ENCODE measurements at regions not wholly inside any gene's neighbourhood (a gene's known extent, or its start where the extent isn't known, plus 50 kb on each side); places are given as distances from the start of the nearest gene placed in this dataset.
"Not testable (repeated sequence)": the region's sequence is repeated elsewhere in the genome, so short reads cannot be mapped to it uniquely, and the experiment has no call there.

DNA sequence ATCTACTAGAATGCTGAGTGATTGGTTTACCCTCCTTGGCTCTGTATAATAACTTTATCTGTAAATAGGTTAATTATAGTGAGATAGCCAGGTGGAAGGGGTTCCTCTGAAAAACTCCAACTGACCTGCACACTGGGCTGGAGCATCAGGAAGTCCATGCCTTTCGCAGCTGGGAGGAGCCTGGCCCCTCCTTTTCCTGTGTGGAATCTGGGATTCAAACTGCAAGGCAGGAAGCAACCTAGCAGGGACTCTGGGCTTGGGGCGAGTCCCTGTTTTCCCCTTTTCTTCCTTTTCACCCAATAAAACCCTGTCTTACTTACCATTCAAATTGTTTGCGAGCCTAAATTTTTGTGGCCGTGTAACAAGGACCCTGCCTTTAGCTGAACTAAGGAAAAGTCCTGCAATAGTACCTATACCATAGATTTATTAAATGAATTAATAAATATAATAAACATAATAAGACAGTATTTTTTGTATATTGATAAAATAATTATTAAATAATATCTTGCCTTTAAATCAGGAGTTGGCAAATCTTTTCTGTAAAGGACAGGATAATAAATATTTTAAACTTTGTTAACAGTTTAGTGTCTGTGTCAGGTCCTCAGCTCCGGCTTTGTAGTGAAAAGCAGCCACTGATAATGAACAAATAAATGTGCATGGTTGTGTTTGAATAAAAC lies 406.2 kb upstream of the MMS22L start:
- no peak for DNase-seq

DNA sequence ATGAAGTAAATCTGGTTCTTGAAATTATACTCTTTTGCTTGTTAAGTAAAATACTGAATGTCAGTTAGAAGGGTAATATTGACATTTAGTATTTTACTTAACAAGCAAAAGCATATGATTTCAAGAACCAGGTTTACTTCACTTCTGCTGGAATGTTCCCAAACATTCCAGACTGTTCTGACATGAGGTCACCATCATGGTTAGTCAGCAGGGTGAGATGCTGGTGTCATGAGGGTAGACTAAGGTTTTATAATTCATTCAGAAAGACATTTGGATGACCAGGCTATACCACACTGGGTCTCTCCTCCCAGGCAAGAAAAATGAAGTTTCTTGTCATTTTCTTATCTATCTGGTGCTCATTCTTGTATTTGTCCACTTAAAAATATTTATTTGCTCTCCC lies 414.4 kb upstream of the MMS22L start:
- DNase-seq, result no peak

DNA sequence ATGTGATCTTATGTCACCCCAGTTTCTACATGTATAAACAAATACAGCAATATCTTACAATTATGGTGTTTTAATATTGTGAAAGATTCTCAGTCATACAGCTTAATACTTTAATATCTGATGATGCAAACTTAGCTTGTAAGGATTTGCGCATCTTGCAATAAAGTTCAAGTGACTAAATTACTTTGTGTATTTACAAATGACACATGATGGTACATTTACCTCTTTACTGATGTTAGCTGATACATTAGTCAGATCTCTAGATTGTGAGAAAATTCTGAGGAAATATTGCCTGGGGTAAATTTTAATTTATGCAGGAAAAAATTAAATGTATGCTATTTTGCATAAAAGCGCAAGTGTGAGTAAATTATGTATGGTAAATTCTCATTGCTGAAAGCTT lies 418.8 kb upstream of the MMS22L start:
- DNase-seq, result no peak

DNA sequence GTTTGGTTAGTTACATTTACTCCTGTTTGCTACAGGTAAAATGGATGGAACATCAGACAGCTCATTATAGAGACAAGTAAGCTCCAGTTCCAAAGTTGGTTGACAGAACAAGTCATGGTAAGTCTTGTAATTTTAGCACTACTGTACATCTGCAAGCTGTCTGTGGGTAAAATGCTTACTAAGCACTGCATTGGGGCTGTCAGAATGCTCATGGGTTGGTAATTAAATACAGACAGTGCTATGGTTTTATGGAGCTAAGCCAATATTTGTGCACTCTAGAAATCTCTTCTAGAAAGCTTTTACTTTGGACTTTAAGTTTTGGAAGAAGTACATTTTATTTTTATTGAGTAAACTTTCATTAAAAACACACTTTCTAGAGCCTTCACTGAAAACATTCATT lies 419.2 kb upstream of the MMS22L start:
- no peak for DNase-seq

DNA sequence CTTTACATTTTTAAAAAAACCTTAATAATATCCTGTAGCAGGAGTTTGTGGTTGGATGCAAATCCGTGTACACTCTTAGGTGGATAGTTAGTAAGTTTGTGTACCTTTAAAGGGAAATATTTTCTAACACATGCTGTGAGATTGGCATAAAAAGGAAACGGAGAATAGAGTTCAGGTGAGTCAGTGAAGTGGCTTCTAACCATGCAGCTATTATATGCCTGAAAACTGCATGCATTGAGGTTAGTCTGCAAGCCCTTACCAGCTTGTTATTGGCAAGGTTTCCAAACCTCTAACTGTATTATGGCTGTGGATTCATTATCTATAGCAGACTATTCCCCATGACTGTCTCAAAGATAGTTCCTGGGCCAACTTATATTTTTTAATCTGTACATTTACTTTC lies 420.6 kb upstream of the MMS22L start:
- DNase-seq, result no peak

DNA sequence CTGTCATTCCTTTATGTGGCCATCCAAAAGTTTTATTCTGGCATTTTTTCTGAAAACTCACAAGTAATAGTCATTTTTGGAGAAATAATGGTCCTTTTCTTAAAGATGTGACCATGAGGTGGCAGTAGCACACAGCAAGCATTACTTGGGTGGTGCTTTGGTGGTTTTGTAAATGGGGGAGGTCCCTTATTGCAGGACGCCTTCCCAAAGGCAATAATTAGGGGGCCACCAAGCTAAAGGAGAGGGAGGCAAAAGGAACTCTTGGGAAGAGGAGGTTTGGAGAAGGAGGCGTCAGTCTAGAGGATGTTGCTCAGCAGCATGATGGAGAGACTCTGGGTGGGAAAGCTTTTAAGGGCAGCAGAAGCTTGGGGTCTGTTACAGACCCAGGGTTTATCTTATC lies 422.6 kb upstream of the MMS22L start:
- DNase-seq, result no peak

DNA sequence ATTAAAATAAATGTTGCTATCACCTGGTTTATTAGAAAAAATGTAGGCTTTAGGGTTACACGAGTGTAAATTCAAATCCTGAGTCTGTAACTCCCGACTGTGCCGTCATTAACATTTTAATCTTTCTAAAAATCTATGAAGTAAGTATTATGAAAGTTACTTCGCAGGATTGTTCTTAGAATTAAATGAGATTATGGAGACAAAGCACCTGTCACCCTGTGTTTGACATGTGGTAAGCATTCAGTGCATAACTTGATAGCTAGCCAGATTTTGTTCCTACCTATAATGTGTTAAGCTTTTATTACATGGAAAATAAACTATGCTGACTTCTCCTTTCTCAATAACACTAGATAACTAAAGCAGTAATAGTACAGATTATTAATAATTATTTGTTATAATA lies 429.7 kb upstream of the MMS22L start:
- no peak for DNase-seq

DNA sequence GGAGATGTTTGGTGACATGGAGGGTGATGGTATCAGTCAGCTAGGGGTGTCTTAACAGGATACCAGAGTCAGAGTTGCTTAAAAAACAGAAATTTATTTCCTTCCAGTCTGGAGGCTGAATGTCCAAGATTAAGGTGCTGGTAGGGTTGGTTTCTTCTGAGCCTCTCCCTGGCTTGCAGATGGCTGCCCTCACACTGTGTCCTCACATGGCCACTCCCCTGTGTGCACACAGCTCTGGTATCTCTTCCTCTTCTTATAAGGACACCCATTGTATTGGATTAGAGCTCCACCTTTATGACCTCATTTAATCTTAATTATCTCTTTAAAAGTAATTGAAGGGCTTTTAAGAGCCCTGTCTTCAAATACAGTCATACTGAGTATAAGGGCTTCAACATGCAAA lies 431.8 kb upstream of the MMS22L start:
- DNase-seq, result no peak

DNA sequence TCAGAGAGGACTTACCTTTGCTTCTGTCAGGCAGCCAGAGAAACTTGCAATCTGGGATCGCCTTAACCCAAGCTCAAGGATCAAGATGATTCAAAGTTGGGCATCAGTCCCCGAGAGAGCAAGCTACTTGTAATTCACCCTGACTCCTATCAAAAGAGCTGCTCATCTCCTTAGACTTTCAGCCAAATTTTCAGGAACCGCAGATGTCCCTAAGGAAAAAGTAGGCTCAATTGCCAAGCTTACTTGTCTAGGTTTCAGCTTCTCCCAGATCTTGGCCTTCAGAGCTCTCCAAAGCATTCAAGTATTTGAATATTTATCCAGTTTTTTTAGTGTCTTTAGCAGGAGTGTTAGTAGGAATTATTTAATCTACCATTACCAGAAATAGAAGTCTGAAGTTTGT lies 434.1 kb upstream of the MMS22L start:
- DNase-seq, result no peak

DNA sequence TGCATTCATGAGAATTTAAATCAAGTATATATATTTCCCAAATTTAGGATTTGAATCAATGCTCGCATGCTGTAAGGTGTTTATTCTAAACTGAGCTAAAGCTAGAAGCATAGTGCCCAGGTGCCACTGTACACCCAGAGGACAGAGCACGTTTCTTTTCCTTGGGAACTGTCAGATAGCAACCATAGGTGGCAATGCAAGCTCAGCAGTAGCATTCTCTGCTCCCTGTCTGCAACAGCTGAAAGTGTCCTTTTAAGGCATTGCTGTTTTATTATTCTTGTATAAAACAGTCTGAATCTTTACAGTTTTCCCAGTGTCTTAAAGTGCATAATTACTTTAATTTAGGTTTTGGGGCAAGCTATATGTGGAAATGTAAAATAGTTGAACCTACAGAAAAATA lies 443.4 kb upstream of the MMS22L start:
- DNase-seq, result no peak

DNA sequence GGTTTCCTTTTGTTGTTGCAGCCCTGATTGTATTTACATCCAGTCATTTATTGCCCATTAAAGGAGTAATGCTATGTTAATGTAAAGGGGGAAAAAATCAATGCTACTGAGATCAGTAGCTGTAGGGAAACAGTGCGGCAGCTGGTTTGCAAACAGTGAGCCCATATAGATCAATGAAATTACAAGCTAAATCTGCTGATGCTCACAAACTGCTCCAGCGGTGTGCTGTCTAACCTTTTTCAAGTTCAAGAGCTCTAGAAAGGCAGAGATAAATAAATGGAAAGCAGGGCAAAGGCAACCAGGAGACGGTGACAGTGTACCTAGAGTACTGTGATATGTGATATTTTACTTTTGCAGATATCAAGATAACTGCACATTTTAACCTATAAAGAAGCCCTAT lies 449.0 kb upstream of the MMS22L start:
- DNase-seq, result no peak

DNA sequence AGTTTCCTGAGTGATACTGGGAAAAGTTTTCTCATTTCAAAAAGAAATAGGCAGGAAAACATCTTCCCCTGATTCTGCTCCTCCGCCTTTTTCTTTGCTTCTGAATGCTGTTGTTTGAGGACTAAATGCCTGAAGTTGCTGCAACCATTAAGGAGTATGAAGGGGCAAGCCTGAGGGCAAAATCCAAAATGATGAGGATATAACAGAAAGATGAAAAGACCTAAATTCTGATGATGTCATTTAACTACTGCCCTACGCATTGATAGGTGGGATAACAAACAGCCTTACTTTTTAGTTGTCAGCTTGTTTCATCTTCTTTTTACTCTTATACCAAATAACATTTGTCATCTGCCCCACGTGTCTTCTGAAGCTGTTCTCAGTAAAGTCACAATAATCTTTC lies 474.6 kb upstream of the MMS22L start:
- no peak for DNase-seq

DNA sequence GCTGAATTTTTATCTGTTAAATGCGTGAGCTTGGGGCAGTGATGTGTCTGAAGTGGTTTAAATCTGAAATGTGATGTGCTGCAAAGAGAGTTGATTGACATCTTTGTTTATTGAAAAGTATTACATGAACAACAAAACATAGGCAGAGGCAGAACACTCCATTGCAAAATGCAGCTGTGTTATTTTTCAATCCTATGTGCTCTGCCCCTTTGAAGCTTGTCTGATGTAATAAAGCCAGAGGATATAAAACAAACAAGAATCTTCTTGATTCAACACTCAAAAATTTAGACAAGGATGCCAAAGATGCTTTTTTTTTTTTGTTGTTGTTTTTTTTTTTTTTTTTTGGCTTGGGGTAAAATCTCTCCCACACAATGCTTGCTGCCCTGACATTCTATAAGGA lies 482.4 kb upstream of the MMS22L start:
- DNase-seq, result no peak

DNA sequence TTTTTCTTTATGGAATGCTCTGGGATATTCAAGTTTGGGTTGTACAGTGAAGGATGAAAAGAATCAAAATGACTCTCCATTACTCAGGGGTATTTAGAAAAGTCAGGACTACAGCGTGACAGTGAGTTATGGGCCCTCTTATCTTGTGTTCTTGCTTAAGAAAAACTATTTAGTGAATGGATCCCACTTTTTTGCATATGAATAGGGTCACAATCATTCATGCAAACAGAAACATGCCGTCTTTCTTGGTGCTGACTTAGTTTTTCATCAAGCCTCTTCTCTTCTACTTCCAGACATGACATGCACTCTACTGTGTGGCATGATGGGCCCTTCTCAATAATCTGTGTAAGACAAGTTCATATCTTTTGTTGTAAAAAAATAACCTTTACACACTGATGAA lies 488.4 kb upstream of the MMS22L start:
- no peak for DNase-seq

DNA sequence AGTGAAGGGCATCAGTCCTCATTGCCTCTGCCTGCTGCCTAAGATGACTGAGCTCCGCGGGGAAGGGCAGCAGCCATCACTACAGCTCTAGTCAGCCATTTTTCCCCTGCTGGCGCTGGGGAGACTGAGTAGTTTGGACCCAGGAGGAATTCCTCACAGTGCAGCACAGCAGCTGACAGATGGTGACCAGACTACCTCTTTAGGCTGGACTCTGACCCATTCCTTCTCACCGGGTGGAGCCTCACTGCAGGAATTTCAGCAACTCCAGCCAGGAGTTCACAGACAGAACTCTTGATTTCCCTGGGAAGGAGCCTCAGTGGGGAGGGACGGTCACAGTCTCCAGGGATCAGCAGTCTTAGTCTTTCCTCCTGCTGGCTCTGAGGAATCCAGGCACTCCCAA lies 492.0 kb upstream of the MMS22L start:
- DNase-seq, result no peak

DNA sequence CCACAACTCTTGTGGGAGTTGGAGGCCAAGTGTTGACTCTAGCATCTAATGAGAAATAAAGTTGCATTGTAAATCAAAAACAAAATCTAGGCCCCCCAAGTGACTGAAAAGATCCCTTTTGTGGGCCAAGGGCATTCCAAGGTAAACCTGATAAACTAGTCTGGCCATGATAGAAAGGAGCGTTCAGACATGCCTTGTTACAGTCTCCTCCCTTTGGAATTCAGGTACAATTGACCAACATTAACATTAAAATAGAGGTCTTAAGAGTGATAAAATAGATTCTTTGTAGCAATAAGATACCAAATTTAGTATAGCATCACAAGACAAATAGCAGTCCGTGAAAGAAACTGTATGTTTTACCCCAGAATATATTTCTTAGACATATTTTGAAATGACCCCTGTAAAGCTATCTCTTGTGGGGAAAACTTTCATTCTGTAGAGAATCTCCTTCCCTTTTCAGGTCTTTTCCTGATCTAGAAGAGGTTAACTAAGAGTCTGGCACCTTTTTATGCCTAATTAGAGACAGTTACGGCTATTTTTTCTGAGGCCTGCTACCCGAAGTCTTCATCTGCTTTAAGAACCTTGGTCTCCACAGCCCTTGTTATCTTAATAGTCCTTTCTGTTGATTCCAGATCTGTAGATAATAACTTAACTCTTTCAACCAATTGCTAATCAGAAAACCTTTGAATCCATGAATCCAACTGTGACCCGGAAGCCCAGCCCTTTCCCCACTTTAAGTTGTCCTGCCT lies 495.4 kb upstream of the MMS22L start:
- no peak for DNase-seq

DNA sequence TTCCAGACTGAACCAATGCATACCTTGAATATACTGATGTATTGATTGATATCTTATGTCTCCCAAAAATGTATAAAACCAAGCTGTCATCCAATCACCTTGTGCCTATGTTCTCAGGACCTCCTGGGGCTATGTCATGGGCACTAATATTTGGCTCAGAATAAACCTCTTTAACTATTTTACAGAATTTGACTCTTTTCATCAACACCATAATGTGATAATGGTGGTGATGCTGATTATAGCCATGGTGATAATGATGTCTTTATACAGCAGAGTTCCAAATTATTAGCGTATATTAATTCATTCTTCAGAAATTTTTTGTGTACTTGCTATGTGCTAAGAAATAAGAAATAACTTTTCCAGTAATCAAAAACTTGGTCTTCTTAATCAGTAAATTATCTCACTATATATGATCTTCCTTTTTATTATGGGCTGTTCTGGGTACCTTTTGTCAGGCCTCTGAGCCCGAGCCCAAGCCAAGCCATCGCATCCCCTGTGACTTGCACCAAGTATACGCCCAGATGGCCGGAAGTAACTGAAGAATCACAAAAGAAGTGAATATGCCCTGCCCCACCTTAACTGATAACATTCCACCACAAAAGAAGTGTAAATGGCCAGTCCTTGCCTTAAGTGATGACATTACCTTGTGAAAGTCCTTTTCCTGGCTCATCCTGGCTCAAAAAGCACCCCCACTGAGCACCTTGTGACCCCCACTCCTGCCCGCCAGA lies 496.2 kb upstream of the MMS22L start:
- not testable (repeated sequence) for DNase-seq

DNA sequence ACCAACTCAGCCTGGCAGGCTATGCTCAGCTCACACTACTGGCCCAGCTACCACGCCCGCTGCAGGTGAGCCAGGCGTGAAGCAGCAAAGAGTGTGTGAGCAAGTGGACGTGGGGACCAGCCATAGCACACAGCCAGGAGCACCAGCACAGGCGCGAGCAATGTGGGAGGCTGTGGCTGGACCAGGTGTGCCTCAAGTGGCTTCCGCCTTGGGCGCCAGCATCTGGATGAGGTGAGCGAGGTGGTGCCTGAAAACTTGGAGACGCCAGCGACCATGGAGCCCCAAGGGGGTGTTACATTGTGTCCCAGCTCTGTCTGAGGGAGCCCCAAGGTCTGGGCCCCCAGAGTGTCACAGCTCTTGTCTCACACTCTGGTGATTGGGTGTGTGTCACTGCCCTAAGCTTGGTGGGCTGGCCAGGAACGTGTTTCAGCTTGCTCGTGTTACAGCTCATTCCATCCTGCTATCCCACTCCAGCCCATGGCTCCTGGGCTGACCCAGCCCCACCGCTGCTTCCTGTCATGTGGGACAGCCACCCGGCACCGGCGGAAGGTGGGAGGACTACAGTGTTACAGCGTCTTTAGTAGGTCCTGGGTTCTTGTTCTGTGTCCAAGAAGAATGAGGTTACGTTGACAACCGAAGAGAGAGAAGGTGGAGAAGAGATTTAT lies 508.0 kb upstream of the MMS22L start:
- peak; percentile 5 for DNase-seq

DNA sequence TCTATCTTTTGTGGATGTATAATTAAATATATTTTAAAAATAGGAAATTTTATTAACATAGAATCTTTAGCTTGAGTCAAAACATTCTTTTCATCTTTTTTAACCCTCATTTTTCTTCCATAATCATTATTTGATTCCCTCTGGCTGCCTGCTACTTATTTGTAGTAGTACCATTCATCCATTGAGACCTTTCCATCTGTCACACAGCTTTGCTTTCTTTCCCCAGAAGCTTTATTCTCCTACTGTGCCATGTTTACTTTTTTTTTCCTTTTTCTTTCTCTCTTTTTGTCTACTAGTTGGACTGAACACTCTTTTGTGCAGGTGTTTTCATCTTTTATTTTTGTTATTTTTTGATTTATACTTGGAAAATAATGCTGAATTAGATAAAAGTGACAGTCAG lies 522.6 kb upstream of the MMS22L start:
- no peak for DNase-seq

DNA sequence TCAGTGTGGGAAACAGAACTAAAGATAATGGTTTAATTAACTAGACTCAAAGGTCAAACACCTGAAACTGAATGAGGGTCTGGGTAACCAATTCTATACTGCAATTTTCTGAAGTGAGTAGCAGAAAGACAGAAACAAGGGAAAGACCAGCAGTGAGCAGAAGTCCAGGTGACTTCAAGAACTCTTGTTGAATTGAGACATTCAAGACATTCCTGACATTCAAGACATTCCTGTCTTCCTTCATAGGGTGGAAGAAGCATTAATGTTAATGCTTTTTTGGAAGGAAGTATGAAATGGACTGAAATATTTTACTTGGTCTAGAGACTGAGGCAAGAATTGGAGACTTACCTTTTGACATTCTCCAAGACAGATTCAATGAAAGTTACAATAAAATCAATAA lies 529.9 kb upstream of the MMS22L start:
- no peak for DNase-seq

DNA sequence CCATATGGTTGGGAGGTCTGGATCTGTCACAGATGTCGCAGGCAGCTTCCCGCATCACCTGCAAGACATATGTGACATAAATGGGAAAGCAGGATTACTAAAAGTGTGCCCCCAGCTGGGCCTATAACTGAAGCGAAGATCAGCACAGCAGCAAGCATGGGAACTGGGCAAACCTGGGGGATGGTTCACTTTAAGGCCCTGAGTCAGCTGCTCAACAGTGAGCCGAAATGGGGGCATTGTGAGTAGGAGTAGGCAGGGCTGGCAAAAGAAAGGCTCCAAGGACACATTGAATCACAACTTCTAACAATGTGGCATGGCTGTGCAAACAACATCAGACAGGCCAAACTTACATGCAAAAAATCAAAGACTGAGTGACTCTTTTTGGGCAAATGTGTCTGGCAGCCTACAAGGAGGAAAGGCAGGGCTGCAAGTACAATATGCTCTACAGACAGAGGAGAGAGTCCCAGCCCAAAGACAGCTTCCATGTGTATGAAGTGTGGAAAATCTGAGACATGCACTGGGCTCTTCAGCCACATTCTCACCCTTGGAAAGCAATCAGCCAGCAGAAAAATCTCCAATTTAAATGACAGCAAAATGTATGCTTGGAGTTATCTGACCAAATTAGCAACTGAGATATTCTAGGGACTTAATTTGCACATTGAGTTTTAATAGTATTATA lies 531.0 kb upstream of the MMS22L start:
- DNase-seq, result no peak

DNA sequence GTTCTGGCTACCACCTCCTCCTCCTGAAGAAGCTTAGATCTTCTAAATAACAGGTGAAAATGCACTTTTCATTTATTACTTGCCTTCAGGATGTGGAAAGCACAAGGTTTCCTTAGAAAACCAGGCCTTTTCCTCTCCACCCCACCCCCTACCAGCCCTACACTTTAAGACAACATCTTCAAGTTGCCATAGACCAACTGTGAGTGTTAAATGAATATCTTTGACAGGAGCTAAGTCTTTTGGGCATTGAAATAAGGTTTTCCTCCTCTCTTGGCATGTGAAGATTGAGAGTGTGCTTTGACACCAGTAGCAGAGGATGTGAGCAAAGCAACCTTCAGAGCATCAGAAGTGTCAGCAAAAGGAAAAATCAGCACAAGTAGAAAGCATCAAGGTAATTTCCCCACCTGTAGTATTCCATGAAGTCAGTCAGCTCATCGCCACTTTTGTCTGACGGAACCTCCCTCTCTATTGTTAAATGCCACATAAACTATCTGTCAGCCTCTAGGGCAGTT lies 532.3 kb upstream of the MMS22L start:
- no peak for DNase-seq

DNA sequence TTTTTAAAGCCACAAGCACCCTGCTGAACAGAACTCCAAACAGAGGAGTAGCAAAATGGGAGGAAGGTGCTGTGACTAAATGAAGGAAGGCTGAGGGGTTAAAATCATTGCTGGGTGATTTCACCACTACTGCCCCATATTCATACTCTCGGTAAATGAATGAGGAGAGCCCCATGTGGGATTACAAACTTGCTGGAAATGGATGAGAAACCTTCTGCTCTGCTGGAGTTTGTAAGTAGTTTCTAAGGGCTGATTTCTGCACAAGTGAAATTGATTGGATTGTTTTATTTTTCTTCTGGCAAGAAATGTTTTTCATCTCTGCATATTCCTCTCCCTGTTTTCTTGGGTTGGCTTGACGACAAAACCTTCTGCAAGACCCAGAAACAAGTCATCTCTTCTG lies 533.5 kb upstream of the MMS22L start:
- DNase-seq, result no peak

All from activated gamma-delta T cell (primary cell).